MCF 10A (cell line): ENCODE measurements at regions not wholly inside any gene's neighbourhood (a gene's known extent, or its start where the extent isn't known, plus 50 kb on each side); places are given as distances from the start of the nearest gene placed in this dataset.
"Not testable (repeated sequence)": the region's sequence is repeated elsewhere in the genome, so short reads cannot be mapped to it uniquely, and the experiment has no call there.

Experiments used
- BruUV-seq: library from RNA; stranded (reverse); fragments of 400-500 nt; replicated peaks from 2 replicates; lab custom pipeline; 2021; lab: Mats Ljungman, UMichigan
- CTCF ChIA-PET: fragments of 300-600 bp; sonication (Branson Sonifier 250); formaldehyde crosslinking; extraction: SDS; loops from one replicate; lab custom pipeline; 2021; ENCODE audit warnings: antibody characterized with exemption, inconsistent platforms; lab: Yijun Ruan, JAX
- POLR2A ChIA-PET: fragments of 300-600, 350-650 bp; sonication (Branson Sonifier 250); formaldehyde crosslinking; extraction: SDS; loops from one replicate; lab custom pipeline; 2020; ENCODE audit warnings: antibody characterized with exemption, inconsistent platforms; lab: Yijun Ruan, JAX
- DNase-seq: peaks from one replicate; pipeline ENCODE4 v3.0.0-alpha.2; 2018; ENCODE audit not compliant: unreplicated experiment
- H3K27ac Mint-ChIP-seq: one replicate; pipeline ENCODE4 v1.8.0; 2022; ENCODE audit warnings: mild to moderate bottlenecking, low read depth, mixed read lengths; ENCODE audit not compliant: unreplicated experiment
- H3K27me3 Mint-ChIP-seq: one replicate; pipeline ENCODE4 v1.8.0; 2022; ENCODE audit warnings: mixed read lengths; ENCODE audit not compliant: insufficient read depth, unreplicated experiment
- H3K36me3 Mint-ChIP-seq: one replicate; pipeline ENCODE4 v1.8.0; 2022; ENCODE audit warnings: mild to moderate bottlenecking, moderate library complexity, mixed read lengths; ENCODE audit not compliant: insufficient read depth, unreplicated experiment
- H3K4me1 Mint-ChIP-seq: one replicate; pipeline ENCODE4 v1.8.0; 2022; ENCODE audit warnings: mixed read lengths; ENCODE audit not compliant: insufficient read depth, unreplicated experiment
- H3K4me3 Mint-ChIP-seq: one replicate; pipeline ENCODE4 v1.8.0; 2022; ENCODE audit warnings: mild to moderate bottlenecking, moderate library complexity, mixed read lengths; ENCODE audit not compliant: unreplicated experiment
- H3K9me3 Mint-ChIP-seq: one replicate; pipeline ENCODE4 v1.8.0; 2022; ENCODE audit warnings: mixed read lengths; ENCODE audit not compliant: unreplicated experiment
- CTCF ChIP-seq: fragments of 200-600 bp; IDR thresholded peaks from one replicate; pipeline ENCODE4 v1.8.0; 2022; ENCODE audit warnings: antibody characterized with exemption, mild to moderate bottlenecking; ENCODE audit not compliant: unreplicated experiment
- intact Hi-C: fragments of 100-400 bp; cut with micrococcal nuclease; formaldehyde crosslinking; loops from 2 replicates; pipeline ENCODE4 v1.14.1; 2022

DNA sequence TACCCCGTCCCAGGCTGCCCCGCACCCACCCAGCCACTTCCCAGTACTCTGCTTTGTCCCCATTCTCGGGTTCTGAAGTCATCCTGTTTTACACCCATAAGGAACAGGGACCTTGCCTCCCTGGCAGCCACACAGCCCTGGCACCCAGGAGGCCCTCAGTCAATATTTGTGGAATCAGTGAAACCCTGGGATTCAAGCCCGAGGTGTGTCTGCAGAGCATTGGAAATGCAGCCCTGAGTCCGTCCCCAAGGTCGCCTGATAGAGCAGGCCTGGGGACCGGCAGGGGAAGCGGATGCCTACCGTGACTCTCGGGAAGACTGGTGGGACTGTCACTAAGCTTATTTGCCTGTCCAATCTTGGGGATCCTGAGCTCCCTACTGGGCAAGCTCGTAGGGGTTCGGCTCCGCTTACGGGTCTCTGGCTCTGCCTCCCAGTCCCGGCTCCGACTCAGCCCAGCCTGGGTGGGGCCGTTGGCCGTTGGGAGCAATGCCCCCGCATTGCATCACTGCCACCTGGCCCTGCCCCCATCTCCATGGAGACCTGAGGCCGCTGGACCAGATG, 64.4 kb upstream of the TAMM41 start:
- DNase-seq = no peak
- no peak for TF ChIP-seq CTCF
- no TSS peak for BruUV-seq
- Mint-ChIP-seq H3K4me1 (no peaks in the 10 kb centered on the region), H3K4me3 (no peak overlapping the region), H3K27ac (no peak overlapping the region), H3K27me3 (peaks cover 53% of the 10 kb centered on the region), H3K36me3 (no peaks in the 10 kb centered on the region), H3K9me3 (no peaks in the 10 kb centered on the region)
- intact Hi-C loops = no loop called here
- CTCF ChIA-PET = no interaction called here
- POLR2A ChIA-PET = no interaction called here

- H3K4me1 Mint-ChIP-seq, POLR2A ChIA-PET, CTCF ChIA-PET, H3K36me3 Mint-ChIP-seq, H3K27ac Mint-ChIP-seq, H3K9me3 Mint-ChIP-seq, intact Hi-C loops, BruUV-seq, DNase-seq, H3K4me3 Mint-ChIP-seq: not testable (repeated sequence)
- H3K27me3 Mint-ChIP-seq = peaks cover 46% of the 10 kb centered on the region
Measured at GRCh38 chr3:11911887-11912286, 65.2 kb upstream of the TAMM41 start.

- TF ChIP-seq CTCF = no peak
- Mint-ChIP-seq H3K4me1 (no peaks in the 10 kb centered on the region), H3K27ac (no peak overlapping the region), H3K9me3 (no peaks in the 10 kb centered on the region), H3K36me3 (no peaks in the 10 kb centered on the region), H3K4me3 (no peak overlapping the region), H3K27me3 (peaks cover 32% of the 10 kb centered on the region)
- intact Hi-C loops = no loop called here
- ChIA-PET CTCF (no interaction called here), POLR2A (no interaction called here)
- BruUV-seq = no TSS peak
- no peak for DNase-seq
Measured at GRCh38 chr3:11913316-11913715, 66.6 kb upstream of the TAMM41 start.

DNA sequence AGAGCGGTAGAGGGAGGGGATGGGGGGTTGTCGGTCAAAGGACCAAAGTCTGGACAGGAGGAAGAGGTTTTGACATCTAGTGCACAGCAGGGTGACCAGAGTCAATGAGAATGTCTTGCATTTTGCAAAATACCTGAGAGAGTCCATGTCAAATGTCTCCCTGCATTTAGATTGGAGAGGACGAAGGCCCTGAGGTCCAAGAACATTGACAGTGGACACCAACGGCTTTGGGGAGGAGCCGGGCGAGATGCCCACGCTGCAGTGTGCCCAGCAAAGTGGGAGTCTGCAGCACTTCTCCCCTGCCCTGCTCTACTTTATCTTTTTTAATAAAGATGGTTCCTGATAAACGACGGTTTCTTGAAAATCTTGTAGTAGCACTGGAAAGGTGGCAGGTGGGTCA, 67.4 kb upstream of the TAMM41 start:
- BruUV-seq = no TSS peak
- Mint-ChIP-seq H3K36me3 (no peaks in the 10 kb centered on the region), H3K4me1 (no peaks in the 10 kb centered on the region), H3K27ac (no peak overlapping the region), H3K27me3 (peaks cover 25% of the 10 kb centered on the region), H3K9me3 (no peaks in the 10 kb centered on the region), H3K4me3 (no peak overlapping the region)
- intact Hi-C loops = no loop called here
- no peak for DNase-seq
- ChIA-PET POLR2A (no interaction called here), CTCF (no interaction called here)
- no peak for TF ChIP-seq CTCF

GRCh38 chr3:11914651-11915050, 68.0 kb upstream of the TAMM41 start:
- TF ChIP-seq CTCF = no peak
- Mint-ChIP-seq H3K9me3 (no peaks in the 10 kb centered on the region), H3K4me3 (no peak overlapping the region), H3K36me3 (no peaks in the 10 kb centered on the region), H3K27me3 (peaks cover 18% of the 10 kb centered on the region), H3K4me1 (no peaks in the 10 kb centered on the region), H3K27ac (no peak overlapping the region)
- no peak for DNase-seq
- intact Hi-C loops = no loop called here
- POLR2A ChIA-PET = no interaction called here
- CTCF ChIA-PET = no interaction called here
- no TSS peak for BruUV-seq
